HepG2 (cell line): ENCODE measurements at regions not wholly inside any gene's neighbourhood (a gene's known extent, or its start where the extent isn't known, plus 50 kb on each side); places are given as distances from the start of the nearest gene placed in this dataset.

Experiments used
- GATAD2A ChIP-seq: IDR thresholded peaks from 2 replicates; pipeline ENCODE4 v1.6.1; 2016
- RARG ChIP-seq: sonication (generic); formaldehyde crosslinking; IDR thresholded peaks from 2 replicates; pipeline ENCODE4 v1.4.0; 2020; ENCODE audit warnings: low read depth, mild to moderate bottlenecking, missing genetic modification reagents
- RNF2 ChIP-seq: fragments of 450-650 bp; conservative IDR thresholded peaks from 2 replicates; pipeline ENCODE4 v1.6.1; 2016; ENCODE audit warnings: low read depth
- ZBTB7A ChIP-seq: sonication (generic); formaldehyde crosslinking; IDR thresholded peaks from 2 replicates; pipeline ENCODE4 v1.8.0; 2022; ENCODE audit warnings: mild to moderate bottlenecking, missing genetic modification reagents
- ZIK1 ChIP-seq: sonication (generic); formaldehyde crosslinking; IDR thresholded peaks from 2 replicates; pipeline ENCODE4 v1.5.0; 2020; ENCODE audit warnings: mild to moderate bottlenecking, low read depth, missing genetic modification reagents, borderline replicate concordance
- ZNF263 ChIP-seq: sonication (generic); formaldehyde crosslinking; IDR thresholded peaks from 2 replicates; pipeline ENCODE4 v1.4.0; 2020; ENCODE audit warnings: missing genetic modification reagents
- ZNF552 ChIP-seq: sonication (generic); formaldehyde crosslinking; IDR thresholded peaks from 2 replicates; pipeline ENCODE4 v1.9.0; 2022; ENCODE audit warnings: missing genetic modification reagents, mild to moderate bottlenecking, borderline replicate concordance
- ZNF83 ChIP-seq: sonication (generic); formaldehyde crosslinking; IDR thresholded peaks from 2 replicates; pipeline ENCODE4 v1.4.0; 2020; ENCODE audit warnings: missing genetic modification reagents, mild to moderate bottlenecking, borderline replicate concordance
- TF ChIP-seq, protein P1 (sequence below): conservative IDR thresholded peaks from 2 replicates; pipeline ENCODE4 v1.6.1; 2018; ENCODE audit warnings: missing genetic modification reagents
- TF ChIP-seq, protein P2 (sequence below): sonication (generic); formaldehyde crosslinking; IDR thresholded peaks from 2 replicates; pipeline ENCODE4 v1.5.0; 2020; ENCODE audit warnings: mild to moderate bottlenecking, missing genetic modification reagents

DNA sequence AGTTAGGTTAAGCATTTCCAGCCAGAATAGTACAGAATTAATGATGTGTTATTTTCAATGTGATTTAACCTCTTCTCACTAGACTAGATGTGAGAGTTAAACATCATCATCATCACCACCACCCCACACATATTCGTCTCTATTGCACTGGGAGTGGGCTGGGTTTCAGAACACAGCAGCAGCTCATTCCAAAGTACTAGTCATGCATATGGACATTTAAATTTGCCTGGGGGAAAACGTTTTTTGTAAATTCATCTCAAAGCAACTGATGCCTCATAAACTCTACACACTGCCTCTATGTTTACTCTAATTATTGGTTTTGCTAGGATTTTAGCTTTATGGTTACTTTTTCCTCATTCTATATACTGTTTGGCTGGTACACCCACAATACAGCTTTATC, 509.1 kb downstream of the PPP4R3C start:
- TF ChIP-seq RARG (CRISPR knock-in tag) (no peak), ZNF263 (CRISPR knock-in tag) (no peak), ZNF83 (CRISPR knock-in tag) (no peak), ZNF552 (CRISPR knock-in tag) (no peak), GATAD2A (no peak), RNF2 (no peak), ZIK1 (CRISPR knock-in tag) (no peak), ZBTB7A (no peak)
- TF ChIP-seq, protein P1, sequence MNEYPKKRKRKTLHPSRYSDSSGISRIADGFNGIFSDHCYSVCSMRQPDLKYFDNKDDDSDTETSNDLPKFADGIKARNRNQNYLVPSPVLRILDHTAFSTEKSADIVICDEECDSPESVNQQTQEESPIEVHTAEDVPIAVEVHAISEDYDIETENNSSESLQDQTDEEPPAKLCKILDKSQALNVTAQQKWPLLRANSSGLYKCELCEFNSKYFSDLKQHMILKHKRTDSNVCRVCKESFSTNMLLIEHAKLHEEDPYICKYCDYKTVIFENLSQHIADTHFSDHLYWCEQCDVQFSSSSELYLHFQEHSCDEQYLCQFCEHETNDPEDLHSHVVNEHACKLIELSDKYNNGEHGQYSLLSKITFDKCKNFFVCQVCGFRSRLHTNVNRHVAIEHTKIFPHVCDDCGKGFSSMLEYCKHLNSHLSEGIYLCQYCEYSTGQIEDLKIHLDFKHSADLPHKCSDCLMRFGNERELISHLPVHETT (CRISPR knock-in tag): no peak
- TF ChIP-seq, protein P2, sequence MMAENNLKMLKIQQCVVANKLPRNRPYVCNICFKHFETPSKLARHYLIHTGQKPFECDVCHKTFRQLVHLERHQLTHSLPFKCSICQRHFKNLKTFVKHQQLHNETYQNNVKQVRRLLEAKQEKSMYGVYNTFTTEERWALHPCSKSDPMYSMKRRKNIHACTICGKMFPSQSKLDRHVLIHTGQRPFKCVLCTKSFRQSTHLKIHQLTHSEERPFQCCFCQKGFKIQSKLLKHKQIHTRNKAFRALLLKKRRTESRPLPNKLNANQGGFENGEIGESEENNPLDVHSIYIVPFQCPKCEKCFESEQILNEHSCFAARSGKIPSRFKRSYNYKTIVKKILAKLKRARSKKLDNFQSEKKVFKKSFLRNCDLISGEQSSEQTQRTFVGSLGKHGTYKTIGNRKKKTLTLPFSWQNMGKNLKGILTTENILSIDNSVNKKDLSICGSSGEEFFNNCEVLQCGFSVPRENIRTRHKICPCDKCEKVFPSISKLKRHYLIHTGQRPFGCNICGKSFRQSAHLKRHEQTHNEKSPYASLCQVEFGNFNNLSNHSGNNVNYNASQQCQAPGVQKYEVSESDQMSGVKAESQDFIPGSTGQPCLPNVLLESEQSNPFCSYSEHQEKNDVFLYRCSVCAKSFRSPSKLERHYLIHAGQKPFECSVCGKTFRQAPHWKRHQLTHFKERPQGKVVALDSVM: no peak
